B cell (primary cell): ENCODE measurements at regions not wholly inside any gene's neighbourhood (a gene's known extent, or its start where the extent isn't known, plus 50 kb on each side); places are given as distances from the start of the nearest gene placed in this dataset.

Source experiments
- CTCF ChIP-seq: fragments of 200-600 bp; IDR thresholded peaks from one replicate; pipeline ENCODE4 v1.8.0; 2022; ENCODE audit warnings: antibody characterized with exemption, mild to moderate bottlenecking
- EZH2 ChIP-seq: IDR thresholded peaks from 2 replicates; pipeline ENCODE4 v1.6.1; 2012; ENCODE audit warnings: borderline replicate concordance, low read depth, mild to moderate bottlenecking, moderate library complexity, low read length; ENCODE audit not compliant: insufficient read depth, poor library complexity, severe bottlenecking

GRCh38 chr13:73173279-73173811, 114.5 kb downstream of the KLF5 start:
- no peak for TF ChIP-seq CTCF
- no peak for TF ChIP-seq EZH2
